HEK293 (cell line): ENCODE measurements at regions not wholly inside any gene's neighbourhood (a gene's known extent, or its start where the extent isn't known, plus 50 kb on each side); places are given as distances from the start of the nearest gene placed in this dataset.

Experiments used
- TRIM28 ChIP-seq: IDR thresholded peaks from 2 replicates; pipeline ENCODE4 v1.6.1; 2011; ENCODE audit warnings: low read length, control low read depth, borderline replicate concordance
- TF ChIP-seq, protein P1 (sequence below): fragments of 450-650 bp; formaldehyde crosslinking; IDR thresholded peaks from 2 replicates; pipeline ENCODE4 v1.5.1; 2016; ENCODE audit warnings: missing biosample characterization, missing genetic modification characterization

DNA sequence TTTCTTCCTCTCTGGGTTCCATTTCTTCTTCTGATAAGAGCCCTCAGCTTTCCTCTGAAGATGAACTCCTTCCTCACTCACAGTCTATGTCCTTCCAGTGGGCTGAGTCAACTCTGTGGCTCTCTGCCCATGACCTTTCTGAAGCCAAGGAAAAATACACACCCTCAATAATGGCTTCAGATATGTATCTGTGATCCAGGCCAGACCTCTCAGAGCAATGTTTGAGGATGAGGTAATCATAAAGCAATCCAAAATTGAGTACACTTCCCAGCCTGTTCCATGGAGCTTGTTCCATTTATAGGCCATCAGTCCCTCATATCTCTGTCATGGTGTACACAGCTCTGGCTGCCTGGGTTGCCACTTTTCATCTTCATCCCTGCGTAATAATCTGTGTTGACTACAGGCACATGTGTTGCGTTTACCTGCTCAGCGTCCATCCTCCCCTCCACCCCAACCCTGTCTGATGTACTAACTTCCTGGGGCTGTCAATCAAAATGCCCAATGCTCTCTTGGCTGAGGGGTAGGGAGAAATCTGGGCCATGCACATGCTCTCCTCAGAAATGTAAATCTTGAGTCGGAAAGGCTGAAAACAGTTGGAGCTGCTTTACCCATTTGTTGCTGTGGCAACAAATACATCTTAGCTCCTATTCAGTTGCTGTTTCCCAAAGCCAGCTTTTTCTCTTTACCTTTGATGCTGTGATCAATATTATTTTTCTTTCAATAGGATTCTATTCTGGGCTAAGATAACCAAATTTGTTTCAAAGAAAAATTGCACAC is 377.8 kb upstream of the TMEM132C start:
- no peak for TF ChIP-seq TRIM28
- TF ChIP-seq, protein P1, sequence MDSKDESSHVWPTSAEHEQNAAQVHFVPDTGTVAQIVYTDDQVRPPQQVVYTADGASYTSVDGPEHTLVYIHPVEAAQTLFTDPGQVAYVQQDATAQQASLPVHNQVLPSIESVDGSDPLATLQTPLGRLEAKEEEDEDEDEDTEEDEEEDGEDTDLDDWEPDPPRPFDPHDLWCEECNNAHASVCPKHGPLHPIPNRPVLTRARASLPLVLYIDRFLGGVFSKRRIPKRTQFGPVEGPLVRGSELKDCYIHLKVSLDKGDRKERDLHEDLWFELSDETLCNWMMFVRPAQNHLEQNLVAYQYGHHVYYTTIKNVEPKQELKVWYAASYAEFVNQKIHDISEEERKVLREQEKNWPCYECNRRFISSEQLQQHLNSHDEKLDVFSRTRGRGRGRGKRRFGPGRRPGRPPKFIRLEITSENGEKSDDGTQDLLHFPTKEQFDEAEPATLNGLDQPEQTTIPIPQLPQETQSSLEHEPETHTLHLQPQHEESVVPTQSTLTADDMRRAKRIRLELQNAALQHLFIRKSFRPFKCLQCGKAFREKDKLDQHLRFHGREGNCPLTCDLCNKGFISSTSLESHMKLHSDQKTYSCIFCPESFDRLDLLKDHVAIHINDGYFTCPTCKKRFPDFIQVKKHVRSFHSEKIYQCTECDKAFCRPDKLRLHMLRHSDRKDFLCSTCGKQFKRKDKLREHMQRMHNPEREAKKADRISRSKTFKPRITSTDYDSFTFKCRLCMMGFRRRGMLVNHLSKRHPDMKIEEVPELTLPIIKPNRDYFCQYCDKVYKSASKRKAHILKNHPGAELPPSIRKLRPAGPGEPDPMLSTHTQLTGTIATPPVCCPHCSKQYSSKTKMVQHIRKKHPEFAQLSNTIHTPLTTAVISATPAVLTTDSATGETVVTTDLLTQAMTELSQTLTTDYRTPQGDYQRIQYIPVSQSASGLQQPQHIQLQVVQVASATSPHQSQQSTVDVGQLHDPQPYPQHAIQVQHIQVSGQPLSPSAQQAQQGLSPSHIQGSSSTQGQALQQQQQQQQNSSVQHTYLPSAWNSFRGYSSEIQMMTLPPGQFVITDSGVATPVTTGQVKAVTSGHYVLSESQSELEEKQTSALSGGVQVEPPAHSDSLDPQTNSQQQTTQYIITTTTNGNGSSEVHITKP (tag by site-specific recombination) = no peak
